ENCODE measurements at regions not wholly inside any gene's neighbourhood (a gene's known extent, or its start where the extent isn't known, plus 50 kb on each side); places are given as distances from the start of the nearest gene placed in this dataset.

DNA sequence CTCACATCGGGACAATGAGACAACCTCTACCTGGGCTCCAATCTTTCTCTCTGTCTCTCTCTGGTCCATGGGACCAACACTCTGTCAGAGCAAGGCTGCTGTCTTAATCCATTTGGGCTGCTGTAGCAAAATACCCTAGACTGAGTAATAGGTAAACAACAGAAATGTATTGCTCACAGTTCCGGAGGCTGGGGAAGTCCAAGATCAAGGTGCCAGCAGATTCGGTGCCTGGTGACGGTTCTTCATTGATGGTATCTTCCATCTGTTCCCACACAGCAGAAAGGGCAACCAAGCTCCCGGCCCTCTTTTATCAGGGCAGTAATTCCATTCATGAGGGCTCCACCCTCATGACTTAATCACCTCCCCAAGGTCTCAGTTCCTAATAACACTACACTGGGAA lies 61.3 kb upstream of the SPOCK1 start:
- TF ChIP-seq CTCF (CRISPR knock-in tag; IDR thresholded peaks at IDR 0.05) (no peak), AGO1 (IDR thresholded peaks at IDR 0.05; ENCODE audit: low read depth, low read length, poor library complexity, severe bottlenecking) (no peak), CHD2 (IDR thresholded peaks at IDR 0.05; ENCODE audit: low read depth, low read length) (no peak)
- TF ChIP-seq, protein P1, sequence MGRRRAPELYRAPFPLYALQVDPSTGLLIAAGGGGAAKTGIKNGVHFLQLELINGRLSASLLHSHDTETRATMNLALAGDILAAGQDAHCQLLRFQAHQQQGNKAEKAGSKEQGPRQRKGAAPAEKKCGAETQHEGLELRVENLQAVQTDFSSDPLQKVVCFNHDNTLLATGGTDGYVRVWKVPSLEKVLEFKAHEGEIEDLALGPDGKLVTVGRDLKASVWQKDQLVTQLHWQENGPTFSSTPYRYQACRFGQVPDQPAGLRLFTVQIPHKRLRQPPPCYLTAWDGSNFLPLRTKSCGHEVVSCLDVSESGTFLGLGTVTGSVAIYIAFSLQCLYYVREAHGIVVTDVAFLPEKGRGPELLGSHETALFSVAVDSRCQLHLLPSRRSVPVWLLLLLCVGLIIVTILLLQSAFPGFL (CRISPR knock-in tag; IDR thresholded peaks at IDR 0.05), result no peak

Data from HepG2 (cell line).